ENCODE measurements at regions not wholly inside any gene's neighbourhood (a gene's known extent, or its start where the extent isn't known, plus 50 kb on each side); places are given as distances from the start of the nearest gene placed in this dataset.

DNA sequence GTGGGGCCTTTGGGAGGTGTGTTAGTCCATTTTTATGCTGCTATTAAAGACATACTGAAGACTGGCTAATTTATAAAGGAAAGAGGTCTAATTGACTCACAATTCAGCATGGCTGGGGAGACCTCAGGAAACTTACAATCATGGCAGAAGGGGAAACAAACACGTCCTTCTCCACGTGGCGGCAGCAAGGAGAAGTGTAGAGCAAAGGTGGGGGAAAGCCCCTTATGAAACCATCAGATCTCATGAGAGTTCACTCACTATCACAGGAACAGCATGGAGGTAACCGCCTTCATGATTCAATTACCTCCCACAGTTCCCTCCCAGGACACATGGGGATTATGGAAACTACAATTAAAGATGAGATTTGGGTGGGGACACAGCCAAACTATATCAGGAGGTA lies 187.1 kb upstream of the OSR1 start:
- DNase-seq (ENCODE audit: low spot score in 2 of 2), result no peak
- Histone ChIP-seq H3K9me3 (no peaks in the 10 kb centered on the region), H3K36me3 (no peaks in the 10 kb centered on the region), H3K4me1 (peaks cover 0 to 3% of the 10 kb centered on the region in 2 donors), H3K4me3 (no peak overlapping the region), H3K27ac (no peak overlapping the region), H3K27me3 (no peaks in the 10 kb centered on the region)
- TF ChIP-seq, protein P1, sequence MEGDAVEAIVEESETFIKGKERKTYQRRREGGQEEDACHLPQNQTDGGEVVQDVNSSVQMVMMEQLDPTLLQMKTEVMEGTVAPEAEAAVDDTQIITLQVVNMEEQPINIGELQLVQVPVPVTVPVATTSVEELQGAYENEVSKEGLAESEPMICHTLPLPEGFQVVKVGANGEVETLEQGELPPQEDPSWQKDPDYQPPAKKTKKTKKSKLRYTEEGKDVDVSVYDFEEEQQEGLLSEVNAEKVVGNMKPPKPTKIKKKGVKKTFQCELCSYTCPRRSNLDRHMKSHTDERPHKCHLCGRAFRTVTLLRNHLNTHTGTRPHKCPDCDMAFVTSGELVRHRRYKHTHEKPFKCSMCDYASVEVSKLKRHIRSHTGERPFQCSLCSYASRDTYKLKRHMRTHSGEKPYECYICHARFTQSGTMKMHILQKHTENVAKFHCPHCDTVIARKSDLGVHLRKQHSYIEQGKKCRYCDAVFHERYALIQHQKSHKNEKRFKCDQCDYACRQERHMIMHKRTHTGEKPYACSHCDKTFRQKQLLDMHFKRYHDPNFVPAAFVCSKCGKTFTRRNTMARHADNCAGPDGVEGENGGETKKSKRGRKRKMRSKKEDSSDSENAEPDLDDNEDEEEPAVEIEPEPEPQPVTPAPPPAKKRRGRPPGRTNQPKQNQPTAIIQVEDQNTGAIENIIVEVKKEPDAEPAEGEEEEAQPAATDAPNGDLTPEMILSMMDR (IDR thresholded peaks at IDR 0.05), result no peak
- intact Hi-C loops (cut with DNase I), result no loop called here

DNA sequence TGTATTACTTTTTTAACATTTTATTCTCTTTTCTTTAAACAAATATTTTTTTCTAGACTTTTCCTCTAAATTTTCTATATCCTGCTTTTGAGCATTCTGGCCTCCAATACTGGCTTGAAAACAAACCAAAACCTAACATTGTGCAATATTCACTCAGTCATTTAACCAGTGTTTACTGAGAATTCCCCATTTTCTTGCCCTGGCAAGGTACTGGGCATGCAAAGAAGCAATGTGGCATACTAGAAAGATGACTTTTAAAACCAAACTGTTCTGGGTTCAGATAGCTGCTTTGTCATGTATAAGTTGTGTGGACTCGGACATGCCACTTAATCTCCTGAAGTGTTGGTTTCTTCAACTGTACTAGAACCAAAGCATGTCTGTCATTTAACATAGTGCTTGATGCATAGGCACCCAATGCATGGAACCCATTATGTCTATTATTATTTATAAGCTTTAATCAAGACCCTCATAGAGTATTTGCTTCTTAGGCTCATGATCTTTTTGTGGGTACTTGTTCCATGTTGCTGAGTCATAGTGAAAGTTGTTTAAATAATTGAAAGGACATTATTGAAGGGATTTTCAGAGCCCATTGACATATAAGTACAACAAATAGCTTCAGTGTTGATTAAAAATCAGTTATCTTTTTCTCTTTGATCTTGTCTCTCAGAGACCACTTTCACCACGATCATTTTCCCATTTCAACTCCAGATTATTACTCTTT lies 185.4 kb upstream of the OSR1 start:
- DNase-seq (ENCODE audit: low spot score in 2 of 2), result no peak

DNA sequence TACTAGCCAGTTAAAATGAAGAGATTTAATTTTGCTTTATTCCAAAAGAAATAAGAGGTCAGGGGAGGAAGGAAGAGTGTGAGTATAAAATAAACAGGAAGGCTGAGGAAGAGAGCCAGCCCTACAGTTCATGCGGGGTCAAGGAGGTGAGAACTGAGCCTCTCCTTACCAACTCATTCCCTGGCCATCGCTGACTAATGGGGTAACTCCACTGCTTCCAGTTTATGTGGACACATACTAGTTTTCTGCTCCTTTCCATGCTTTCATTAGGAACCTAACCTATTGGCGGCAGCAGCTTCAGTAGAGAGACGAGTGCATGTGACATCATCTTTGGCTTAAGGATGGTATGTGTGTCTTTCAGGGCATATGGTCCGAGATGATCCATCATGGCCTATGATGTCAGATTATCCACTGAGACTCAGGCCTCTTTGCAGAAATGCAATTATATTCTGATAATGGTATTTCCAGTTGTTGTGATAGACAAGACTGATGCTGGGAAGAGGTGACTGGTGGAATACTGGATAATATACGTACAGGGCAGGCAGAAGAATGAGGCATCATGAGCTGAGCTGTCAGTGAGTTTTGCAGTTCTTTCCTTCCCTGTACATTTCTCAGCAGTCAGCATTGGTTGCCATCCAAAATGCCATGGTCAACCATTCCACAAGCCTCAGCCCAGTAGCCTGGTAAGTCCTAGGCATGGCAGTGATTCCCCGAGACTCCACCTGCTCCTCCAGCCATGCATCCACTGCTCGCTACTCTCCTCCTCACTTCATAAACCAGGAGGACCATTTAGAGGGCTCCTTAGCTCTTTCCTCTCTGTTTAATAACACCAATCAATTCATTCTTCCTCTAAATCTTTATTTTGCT lies 184.6 kb upstream of the OSR1 start:
- Histone ChIP-seq H3K9me3 (no peaks in the 10 kb centered on the region), H3K4me1 (peaks cover 0 to 4% of the 10 kb centered on the region in 2 donors), H3K4me3 (no peak overlapping the region), H3K36me3 (no peaks in the 10 kb centered on the region), H3K27me3 (no peaks in the 10 kb centered on the region), H3K27ac (no peak overlapping the region)
- DNase-seq (ENCODE audit: low spot score in 2 of 2), result no peak
- intact Hi-C loops (cut with DNase I), result no loop called here
- TF ChIP-seq, protein P1 (IDR thresholded peaks at IDR 0.05), result no peak

More for the DNA sequence above, 185.4 kb upstream of the OSR1 start:
- Histone ChIP-seq H3K36me3 (no peaks in the 10 kb centered on the region), H3K9me3 (no peaks in the 10 kb centered on the region), H3K4me3 (no peak overlapping the region), H3K27me3 (no peaks in the 10 kb centered on the region), H3K4me1 (no peaks in the 10 kb centered on the region), H3K27ac (no peak overlapping the region)
- TF ChIP-seq, protein P1 (IDR thresholded peaks at IDR 0.05), result no peak
- intact Hi-C loops (cut with DNase I), result no loop called here

DNA sequence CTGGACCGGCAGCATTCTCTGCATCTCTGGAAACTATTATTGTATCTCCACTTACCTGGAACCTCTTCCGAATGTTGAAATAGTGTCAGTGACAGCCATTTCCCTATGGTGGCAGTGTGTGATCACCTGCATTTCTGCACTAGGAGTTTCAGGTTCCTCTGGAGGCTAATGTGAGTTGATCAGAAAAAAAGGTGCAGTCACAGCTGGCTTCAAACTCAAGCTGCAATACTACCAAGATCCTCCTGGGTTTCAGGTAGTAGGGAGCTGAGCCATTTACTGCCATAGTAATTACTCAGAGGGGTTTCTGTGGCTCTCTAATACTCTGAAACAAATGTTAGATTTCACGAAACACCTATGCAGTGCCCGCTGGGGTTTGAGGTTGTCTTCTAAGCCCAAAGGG lies 183.5 kb upstream of the OSR1 start:
- Histone ChIP-seq H3K4me3 (no peak overlapping the region), H3K9me3 (peaks cover 4 to 6% of the 10 kb centered on the region in 2 donors)
- intact Hi-C loops (cut with DNase I), result no loop called here

DNA sequence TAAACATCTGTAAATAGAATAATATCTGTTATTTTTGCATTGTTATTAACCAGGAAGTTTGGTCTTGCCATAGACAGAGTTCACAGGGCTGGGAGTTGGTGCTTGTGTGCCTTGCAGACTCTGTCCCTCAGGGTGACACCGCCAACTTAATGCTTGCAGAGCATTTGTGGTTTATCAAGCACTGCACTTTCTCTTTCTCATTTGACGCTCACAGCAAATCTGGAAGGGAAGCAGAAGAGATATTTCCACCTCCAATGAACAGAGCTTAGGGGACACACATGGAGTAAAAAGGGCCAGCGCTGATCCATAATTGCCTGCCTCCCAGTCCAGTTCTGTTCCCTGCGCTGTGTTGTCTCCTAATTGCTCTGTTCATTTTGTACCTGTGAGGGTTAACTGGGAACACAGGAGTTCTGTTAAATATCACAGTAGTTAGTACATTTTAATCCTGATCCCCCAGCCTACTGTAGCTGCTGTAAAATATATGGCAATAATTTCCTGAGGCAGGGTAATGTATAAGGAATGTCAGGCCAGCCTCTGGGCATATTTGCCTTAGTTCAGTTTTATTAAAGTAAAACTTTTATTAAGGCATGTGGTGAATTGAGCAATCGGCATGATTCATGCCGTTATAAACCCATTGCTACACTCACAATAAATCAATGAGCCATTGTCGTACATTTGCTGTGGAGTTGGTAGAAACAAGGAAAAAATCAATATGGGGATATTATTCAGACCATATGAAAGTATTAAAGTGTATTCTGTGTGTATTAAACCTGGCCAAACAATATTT lies 182.5 kb upstream of the OSR1 start:
- H3K27ac ChIP-seq, result no peak overlapping the region

More for the DNA sequence above, 183.5 kb upstream of the OSR1 start:
- TF ChIP-seq, protein P1 (IDR thresholded peaks at IDR 0.05), result no peak
- DNase-seq (ENCODE audit: low spot score in 2 of 2), result no peak
- peaks cover 0 to 4% of the 10 kb centered on the region in 2 donors for H3K4me1 ChIP-seq
- no peaks in the 10 kb centered on the region for H3K27me3 ChIP-seq
- H3K27ac ChIP-seq, result no peak overlapping the region
- no peaks in the 10 kb centered on the region for H3K36me3 ChIP-seq

More for the DNA sequence above, 182.5 kb upstream of the OSR1 start:
- Histone ChIP-seq H3K4me3 (no peak overlapping the region), H3K27me3 (no peaks in the 10 kb centered on the region), H3K9me3 (peaks cover 4 to 8% of the 10 kb centered on the region in 2 donors), H3K36me3 (no peaks in the 10 kb centered on the region), H3K4me1 (peaks cover 0 to 4% of the 10 kb centered on the region in 2 donors)
- TF ChIP-seq, protein P1 (IDR thresholded peaks at IDR 0.05), result no peak
- DNase-seq (ENCODE audit: low spot score in 2 of 2), result no peak
- intact Hi-C loops (cut with DNase I), result no loop called here

Data from ascending aorta (tissue), 2 donors.